ENCODE measurements at regions not wholly inside any gene's neighbourhood (a gene's known extent, or its start where the extent isn't known, plus 50 kb on each side); places are given as distances from the start of the nearest gene placed in this dataset.

DNA sequence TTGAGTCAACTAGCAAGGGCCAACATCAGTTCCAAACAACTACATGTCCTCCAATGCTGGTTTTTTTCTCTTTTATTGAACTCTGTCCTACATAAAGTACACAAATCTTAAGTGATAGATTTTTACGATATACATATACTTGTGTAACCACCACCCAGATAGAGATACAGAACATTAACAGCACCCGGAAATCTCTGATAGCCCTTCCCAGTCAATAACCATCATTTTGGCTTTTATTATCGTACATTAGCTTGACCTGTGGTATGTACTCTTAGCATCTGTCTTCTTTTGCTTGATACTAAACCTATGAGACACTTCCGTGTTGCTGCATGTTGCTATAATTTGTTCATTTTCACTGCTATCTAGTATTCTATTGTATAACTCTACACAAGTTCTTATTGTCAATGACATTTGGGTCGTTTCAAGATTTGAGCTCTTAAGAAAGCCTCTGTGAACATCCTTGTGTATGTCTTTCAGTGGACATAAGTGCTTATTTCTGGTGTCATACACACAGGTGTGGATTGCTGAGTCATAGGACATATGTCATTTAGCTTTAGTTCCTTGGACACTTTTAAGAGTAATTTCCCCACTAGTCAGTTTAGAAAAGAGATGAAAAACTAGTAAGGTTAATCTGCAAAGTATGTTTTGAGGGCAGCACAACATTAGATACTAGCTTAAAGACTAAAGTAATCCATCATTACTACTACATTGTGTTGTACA, 111.1 kb downstream of the PRLHR start:
- no peak for TF ChIP-seq POLR2A (IDR thresholded peaks at IDR 0.05)
- TF ChIP-seq, protein P1, sequence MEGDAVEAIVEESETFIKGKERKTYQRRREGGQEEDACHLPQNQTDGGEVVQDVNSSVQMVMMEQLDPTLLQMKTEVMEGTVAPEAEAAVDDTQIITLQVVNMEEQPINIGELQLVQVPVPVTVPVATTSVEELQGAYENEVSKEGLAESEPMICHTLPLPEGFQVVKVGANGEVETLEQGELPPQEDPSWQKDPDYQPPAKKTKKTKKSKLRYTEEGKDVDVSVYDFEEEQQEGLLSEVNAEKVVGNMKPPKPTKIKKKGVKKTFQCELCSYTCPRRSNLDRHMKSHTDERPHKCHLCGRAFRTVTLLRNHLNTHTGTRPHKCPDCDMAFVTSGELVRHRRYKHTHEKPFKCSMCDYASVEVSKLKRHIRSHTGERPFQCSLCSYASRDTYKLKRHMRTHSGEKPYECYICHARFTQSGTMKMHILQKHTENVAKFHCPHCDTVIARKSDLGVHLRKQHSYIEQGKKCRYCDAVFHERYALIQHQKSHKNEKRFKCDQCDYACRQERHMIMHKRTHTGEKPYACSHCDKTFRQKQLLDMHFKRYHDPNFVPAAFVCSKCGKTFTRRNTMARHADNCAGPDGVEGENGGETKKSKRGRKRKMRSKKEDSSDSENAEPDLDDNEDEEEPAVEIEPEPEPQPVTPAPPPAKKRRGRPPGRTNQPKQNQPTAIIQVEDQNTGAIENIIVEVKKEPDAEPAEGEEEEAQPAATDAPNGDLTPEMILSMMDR (IDR thresholded peaks at IDR 0.05): no peak

Measured in heart left ventricle (tissue), 13 donors.